CD4-positive, alpha-beta T cell (primary cell): ENCODE measurements at regions not wholly inside any gene's neighbourhood (a gene's known extent, or its start where the extent isn't known, plus 50 kb on each side); places are given as distances from the start of the nearest gene placed in this dataset.
"Not testable (repeated sequence)": the region's sequence is repeated elsewhere in the genome, so short reads cannot be mapped to it uniquely, and the experiment has no call there.

ENCODE experiments used
- ATAC-seq: fragments of 200-7000 bp; cut with Tn5 transposase; one replicate; pipeline ENCODE4 v1.10.0; 2022; ENCODE audit warnings: mild to moderate bottlenecking; ENCODE audit not compliant: poor library complexity
- CTCF ChIA-PET: fragments of 350-600 bp; sonication (Branson Sonifier 250); formaldehyde crosslinking; loops from one replicate; lab custom pipeline; 2021; ENCODE audit warnings: antibody characterized with exemption, inconsistent platforms; lab: Charles Lee
- POLR2A ChIA-PET: fragments of 350-600 bp; sonication (Branson Sonifier 250); formaldehyde crosslinking; loops from one replicate; lab custom pipeline; 2021; ENCODE audit warnings: antibody characterized with exemption, inconsistent platforms; lab: Charles Lee
- DNase-seq, 14 experiments: peaks; one replicate each; pipeline ENCODE4 v3.0.0-alpha.2; 2013 to 2020; ENCODE audit warnings: mixed read lengths in 2 of 14
- H3K27ac ChIP-seq, 2 donors: one replicate each; pipeline versions ENCODE4 v1.5.1 to v1.7.0; 2013; ENCODE audit warnings: low read length in 2 of 2, low read depth in 1 of 2, mild to moderate bottlenecking in 1 of 2
- H3K27me3 ChIP-seq, 2 experiments: 1 replicate in 1 of 2; 2 replicates in 1 of 2; pipeline versions ENCODE4 v1.6.1 to v1.7.0; 2013; ENCODE audit warnings: low read length in 2 of 2, control low read depth in 1 of 2, mild to moderate bottlenecking in 1 of 2, moderate library complexity in 1 of 2; ENCODE audit not compliant: insufficient read depth in 2 of 2, control insufficient read depth in 1 of 2
- H3K36me3 ChIP-seq: one replicate; pipeline ENCODE4 v1.6.1; 2013; ENCODE audit warnings: low read length, control low read depth; ENCODE audit not compliant: insufficient read depth
- H3K4me1 ChIP-seq: one replicate; pipeline ENCODE4 v1.6.1; 2013; ENCODE audit warnings: low read length, control low read depth; ENCODE audit not compliant: insufficient read depth
- H3K4me3 ChIP-seq: one replicate; pipeline ENCODE4 v1.5.1; 2013; ENCODE audit warnings: mild to moderate bottlenecking, low read length, moderate library complexity
- H3K9me3 ChIP-seq, 2 experiments: 1 replicate in 1 of 2; 2 replicates in 1 of 2; pipeline versions ENCODE4 v1.6.1 to v1.7.0; 2013; ENCODE audit warnings: low read length in 2 of 2, mild to moderate bottlenecking in 2 of 2, control low read depth in 1 of 2, moderate library complexity in 1 of 2; ENCODE audit not compliant: control insufficient read depth in 1 of 2, insufficient read depth in 1 of 2
- H3K27ac Mint-ChIP-seq: one replicate; pipeline ENCODE4 v1.8.0; 2020; ENCODE audit warnings: mixed read lengths
- H3K27me3 Mint-ChIP-seq: one replicate; pipeline ENCODE4 v1.8.0; 2021; ENCODE audit warnings: mixed read lengths
- H3K36me3 Mint-ChIP-seq: one replicate; pipeline ENCODE4 v1.8.0; 2021; ENCODE audit warnings: low read depth, mixed read lengths
- H3K4me1 Mint-ChIP-seq: one replicate; pipeline ENCODE4 v1.8.0; 2021; ENCODE audit warnings: low read depth, mixed read lengths
- H3K4me3 Mint-ChIP-seq: one replicate; pipeline ENCODE4 v1.8.0; 2020; ENCODE audit warnings: mild to moderate bottlenecking, mixed read lengths
- H3K9me3 Mint-ChIP-seq: one replicate; pipeline ENCODE4 v1.8.0; 2020; ENCODE audit warnings: mixed read lengths
- intact Hi-C, 2 experiments: fragments of 100-400 bp; cut with DNase I in 1 of 2; cut with micrococcal nuclease in 1 of 2; formaldehyde crosslinking; loops; one replicate each; pipeline versions ENCODE4 v1.15.1 to v1.9.0; 2023 to 2025; cut with DNase I, micrococcal nuclease
- TF ChIP-seq, protein P1 (sequence below): fragments of 200-600 bp; IDR thresholded peaks from one replicate; pipeline ENCODE4 v1.8.0; 2022; ENCODE audit warnings: antibody characterized with exemption, mild to moderate bottlenecking

DNA sequence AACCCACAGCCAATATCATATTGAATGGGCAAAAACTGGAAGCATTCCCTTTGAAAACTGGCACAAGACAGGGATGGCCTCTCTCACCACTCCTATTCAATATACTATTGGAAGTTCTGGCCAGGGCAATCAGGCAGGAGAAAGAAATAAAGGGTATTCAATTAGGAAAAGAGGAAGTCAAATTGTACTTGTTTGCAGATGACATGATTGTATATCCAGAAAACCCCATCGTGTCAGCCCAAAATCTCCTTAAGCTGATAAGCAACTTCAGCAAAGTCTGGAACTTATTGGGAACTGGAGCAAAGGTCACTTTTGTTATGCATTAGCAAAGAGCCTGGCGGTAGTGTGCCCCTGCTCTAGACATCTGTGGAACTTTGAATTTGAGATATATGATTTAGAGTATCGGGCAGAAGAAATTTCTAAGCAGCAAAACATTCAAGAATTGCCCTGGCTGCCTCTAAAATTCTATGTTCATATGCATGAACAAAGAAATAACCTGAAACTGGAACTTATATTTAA lies 53.4 kb upstream of the PSMA1 start:
- not testable (repeated sequence) for ATAC-seq
- peaks cover 16% of the 10 kb centered on the region for H3K9me3 Mint-ChIP-seq

DNA sequence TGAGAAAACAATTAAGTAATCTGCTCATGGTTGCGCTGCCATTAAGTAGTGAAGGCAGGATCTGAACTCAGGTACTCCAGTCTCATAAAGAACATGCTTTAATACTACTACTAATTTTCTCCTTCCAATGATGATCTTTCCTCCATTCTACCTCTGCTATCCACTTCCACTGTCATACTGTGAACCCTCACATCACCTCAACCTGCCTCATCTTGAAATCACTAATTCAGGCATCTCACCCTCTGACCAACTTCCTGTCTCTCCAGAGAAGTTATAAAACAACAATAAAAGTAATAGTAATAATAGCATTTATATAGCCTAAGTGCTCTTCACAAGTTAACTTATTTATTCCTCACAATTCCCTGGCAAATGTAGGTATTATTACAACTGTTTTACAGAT lies 57.1 kb upstream of the PSMA1 start:
- H3K9me3 Mint-ChIP-seq, result peaks cover 17% of the 10 kb centered on the region
- H3K36me3 Mint-ChIP-seq, result peaks cover 63% of the 10 kb centered on the region
- intact Hi-C loops, result loop anchor here in 1 of 2 experiments (5.0 kb wide), 1 partner anchor 55 kb away; the partner anchor contains the start of gene PSMA1
- H3K27me3 Mint-ChIP-seq, result no peaks in the 10 kb centered on the region
- DNase-seq (peak in 1 of 14 experiments; percentile 50), ATAC-seq (no peak)
- Histone ChIP-seq H3K4me1 (peaks cover 38% of the 10 kb centered on the region), H3K27me3 (no peaks in the 10 kb centered on the region), H3K36me3 (no peaks in the 10 kb centered on the region), H3K9me3 (peaks cover 4 to 5% of the 10 kb centered on the region in 2 experiments), H3K4me3 (no peak overlapping the region), H3K27ac (peak overlapping the region in 1 of 2 donors; percentile 9)
- TF ChIP-seq, protein P1, sequence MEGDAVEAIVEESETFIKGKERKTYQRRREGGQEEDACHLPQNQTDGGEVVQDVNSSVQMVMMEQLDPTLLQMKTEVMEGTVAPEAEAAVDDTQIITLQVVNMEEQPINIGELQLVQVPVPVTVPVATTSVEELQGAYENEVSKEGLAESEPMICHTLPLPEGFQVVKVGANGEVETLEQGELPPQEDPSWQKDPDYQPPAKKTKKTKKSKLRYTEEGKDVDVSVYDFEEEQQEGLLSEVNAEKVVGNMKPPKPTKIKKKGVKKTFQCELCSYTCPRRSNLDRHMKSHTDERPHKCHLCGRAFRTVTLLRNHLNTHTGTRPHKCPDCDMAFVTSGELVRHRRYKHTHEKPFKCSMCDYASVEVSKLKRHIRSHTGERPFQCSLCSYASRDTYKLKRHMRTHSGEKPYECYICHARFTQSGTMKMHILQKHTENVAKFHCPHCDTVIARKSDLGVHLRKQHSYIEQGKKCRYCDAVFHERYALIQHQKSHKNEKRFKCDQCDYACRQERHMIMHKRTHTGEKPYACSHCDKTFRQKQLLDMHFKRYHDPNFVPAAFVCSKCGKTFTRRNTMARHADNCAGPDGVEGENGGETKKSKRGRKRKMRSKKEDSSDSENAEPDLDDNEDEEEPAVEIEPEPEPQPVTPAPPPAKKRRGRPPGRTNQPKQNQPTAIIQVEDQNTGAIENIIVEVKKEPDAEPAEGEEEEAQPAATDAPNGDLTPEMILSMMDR, result no peak
- peak overlapping the region; percentile 85 for H3K27ac Mint-ChIP-seq
- peaks cover 62% of the 10 kb centered on the region for H3K4me1 Mint-ChIP-seq
- H3K4me3 Mint-ChIP-seq, result no peak overlapping the region
- ChIA-PET POLR2A (interaction anchor here (1.2 to 3.5 kb wide), 4 partner anchors 22 to 169 kb away, joined by 3 to 97 read pairs (median 48); partner anchors contain the start of gene PDE3B), CTCF (interaction anchor here (2.5 kb wide), 1 partner anchor 11 kb away, joined by 11 read pairs; no protein-coding TSS in a partner anchor)

More for the DNA sequence above, 53.4 kb upstream of the PSMA1 start:
- H3K27ac Mint-ChIP-seq, result peak overlapping the region; percentile 32
- CTCF ChIA-PET, H3K4me3 ChIP-seq, H3K27me3 ChIP-seq, H3K27me3 Mint-ChIP-seq, H3K4me3 Mint-ChIP-seq, POLR2A ChIA-PET, H3K36me3 ChIP-seq, DNase-seq, H3K27ac ChIP-seq: not testable (repeated sequence)
- H3K4me1 Mint-ChIP-seq, result peaks cover 56% of the 10 kb centered on the region
- intact Hi-C loops, result loop anchor here in 1 of 2 experiments (2.0 kb wide), 1 partner anchor 13 kb away; no protein-coding TSS in a partner anchor
- peaks cover 9 to 20% of the 10 kb centered on the region in 2 experiments for H3K9me3 ChIP-seq
- H3K4me1 ChIP-seq, result peaks cover 37% of the 10 kb centered on the region
- peaks cover 87% of the 10 kb centered on the region for H3K36me3 Mint-ChIP-seq

DNA sequence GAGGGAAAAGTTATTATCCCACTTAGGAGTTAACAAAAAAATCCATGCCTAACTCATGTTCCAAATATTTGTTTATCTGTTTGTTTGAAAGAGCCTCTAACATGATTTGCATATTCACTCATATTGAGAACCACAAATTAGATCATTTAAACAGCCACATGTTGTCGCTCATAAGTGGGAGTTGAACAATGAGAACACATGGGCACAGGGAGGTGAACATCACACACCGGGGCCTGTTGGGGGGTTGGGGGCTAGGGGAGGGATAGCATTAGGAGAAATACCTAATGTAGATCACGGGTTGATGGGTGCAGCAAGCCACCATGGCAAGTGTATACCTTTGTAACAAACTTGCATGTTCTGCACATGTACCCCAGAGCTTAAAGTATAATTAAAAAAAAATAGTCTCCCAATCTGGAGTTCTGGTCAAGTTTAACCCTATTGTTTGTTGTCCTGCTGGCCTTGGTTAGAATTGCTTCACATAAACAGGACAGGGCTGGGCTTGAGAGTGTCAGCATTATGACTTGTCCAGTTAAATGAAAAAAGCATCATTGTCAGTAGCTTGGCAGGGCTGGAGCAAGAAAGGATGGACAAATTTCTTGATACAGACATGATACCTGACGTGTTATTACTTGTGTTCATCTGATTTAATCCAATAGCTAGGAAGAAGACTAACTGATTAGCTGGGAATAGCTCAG lies 57.8 kb upstream of the PSMA1 start:
- ATAC-seq (peak; percentile 22), DNase-seq (peak in 10 of 14 experiments; percentile 3 to 53 (median 18))
- no peak overlapping the region for H3K4me3 ChIP-seq
- Mint-ChIP-seq H3K27me3 (no peaks in the 10 kb centered on the region), H3K9me3 (peaks cover 16% of the 10 kb centered on the region), H3K4me3 (peak overlapping the region; percentile 23), H3K27ac (peak overlapping the region; percentile 85), H3K4me1 (peaks cover 62% of the 10 kb centered on the region), H3K36me3 (peaks cover 58% of the 10 kb centered on the region)
- ChIA-PET CTCF (interaction anchor here (1.2 to 3.9 kb wide), 11 partner anchors 12 to 330 kb away, joined by 3 to 20 read pairs (median 6); partner anchors contain the start of gene PDE3B), POLR2A (interaction anchor here (0.7 to 3.5 kb wide), 37 partner anchors 10 to 330 kb away, joined by 3 to 97 read pairs (median 6); partner anchors contain the start of genes CYP2R1, PDE3B and PSMA1)
- peaks cover 4 to 5% of the 10 kb centered on the region in 2 experiments for H3K9me3 ChIP-seq
- no peaks in the 10 kb centered on the region for H3K27me3 ChIP-seq
- intact Hi-C loops, result loop anchor here in 1 of 2 experiments (1.0 to 5.0 kb wide), 5 partner anchors 23 to 187 kb away; partner anchors contain the start of gene PSMA1
- H3K27ac ChIP-seq, result peak overlapping the region; percentile 77 to 79
- peaks cover 38% of the 10 kb centered on the region for H3K4me1 ChIP-seq
- TF ChIP-seq, protein P1, result no peak
- H3K36me3 ChIP-seq, result no peaks in the 10 kb centered on the region
